ENCODE measurements at regions not wholly inside any gene's neighbourhood (a gene's known extent, or its start where the extent isn't known, plus 50 kb on each side); places are given as distances from the start of the nearest gene placed in this dataset.

DNA sequence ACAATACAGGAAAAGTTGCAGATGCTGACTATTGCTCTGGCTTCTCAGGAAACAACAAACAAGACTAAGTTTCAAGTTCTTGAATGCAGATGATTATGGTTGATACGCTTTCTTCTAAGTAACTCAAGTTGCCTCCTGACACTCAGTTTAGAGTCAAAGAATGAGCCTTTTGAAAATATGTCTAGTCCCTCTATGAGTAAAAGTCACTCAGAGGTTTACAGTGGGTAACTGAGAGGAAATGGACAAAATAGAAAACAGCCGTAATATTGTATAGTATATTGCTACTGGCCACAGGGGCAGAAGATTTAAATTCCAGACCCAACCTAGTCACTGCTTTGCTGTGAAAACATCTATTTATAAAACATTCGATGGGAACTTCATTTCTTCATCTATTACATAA, 280.0 kb upstream of the ID4 start:
- Histone ChIP-seq H3K27ac (ENCODE audit: low read length) (no peak overlapping the region), H3K36me3 (ENCODE audit: insufficient read depth, low read length) (no peaks in the 10 kb centered on the region), H3K9me2 (ENCODE audit: insufficient read depth, low read length) (no peaks in the 10 kb centered on the region), H3F3A (ENCODE audit: insufficient read depth, low read length, poor library complexity, severe bottlenecking) (no peaks in the 10 kb centered on the region), H3K79me2 (replicated peaks; ENCODE audit: insufficient read depth, low read length) (no peaks in the 10 kb centered on the region), H3K9ac (ENCODE audit: low read length) (no peak overlapping the region), H2AFZ (ENCODE audit: low read depth, low read length) (no peak overlapping the region), H3K27me3 (ENCODE audit: insufficient read depth, low read depth, low read length) (no peaks in the 10 kb centered on the region), H4K20me1 (ENCODE audit: insufficient read depth) (no peaks in the 10 kb centered on the region), H3K4me3 (ENCODE audit: low read length) (no peak overlapping the region), H3K4me2 (ENCODE audit: low read length) (no peak overlapping the region), H3K9me3 (ENCODE audit: low read length) (peaks cover 5% of the 10 kb centered on the region)
- no peak for TF ChIP-seq POLR2AphosphoS5 (IDR thresholded peaks at IDR 0.05)
- no peak for TF ChIP-seq EZH2 (IDR thresholded peaks at IDR 0.05; ENCODE audit: borderline replicate concordance, insufficient read depth, low read length, poor library complexity, severe bottlenecking)
- TF ChIP-seq SMC3 (conservative IDR thresholded peaks at IDR 0.05; ENCODE audit: poor library complexity) = no peak
- no peak for TF ChIP-seq CTCF (IDR thresholded peaks at IDR 0.05; ENCODE audit: poor library complexity, severe bottlenecking)
- TF ChIP-seq TAF1 (IDR thresholded peaks at IDR 0.05; ENCODE audit: low read depth) = no peak
- no peak for TF ChIP-seq MXI1 (conservative IDR thresholded peaks at IDR 0.05; ENCODE audit: poor library complexity, severe bottlenecking)
- no peak for TF ChIP-seq REST (IDR thresholded peaks at IDR 0.05; ENCODE audit: borderline replicate concordance)
- no peak for TF ChIP-seq RAD21 (conservative IDR thresholded peaks at IDR 0.05)
- no peak for TF ChIP-seq EP300 (conservative IDR thresholded peaks at IDR 0.05; ENCODE audit: poor library complexity, severe bottlenecking)

DNA sequence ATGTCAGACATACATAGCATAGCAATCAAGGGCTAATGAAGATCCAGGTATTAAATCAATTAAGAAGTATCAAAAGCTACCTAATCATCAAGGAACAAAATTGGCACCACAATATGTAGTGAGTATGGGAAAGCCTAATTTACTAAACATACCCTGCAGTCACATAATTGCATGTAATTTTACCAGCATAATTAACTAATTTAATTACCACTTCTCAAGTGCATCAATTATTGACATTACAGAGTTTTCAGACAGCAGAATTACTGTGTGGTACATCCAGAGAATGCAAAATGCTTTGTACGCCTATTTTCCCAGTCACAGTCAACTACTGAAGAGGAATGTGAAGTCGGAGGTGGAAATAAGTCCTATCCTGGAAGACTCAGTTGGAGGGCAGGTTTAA, 279.0 kb upstream of the ID4 start:
- TF ChIP-seq EZH2 (IDR thresholded peaks at IDR 0.05; ENCODE audit: borderline replicate concordance, insufficient read depth, low read length, poor library complexity, severe bottlenecking) (no peak), REST (IDR thresholded peaks at IDR 0.05; ENCODE audit: borderline replicate concordance) (no peak), EP300 (conservative IDR thresholded peaks at IDR 0.05; ENCODE audit: poor library complexity, severe bottlenecking) (no peak), TAF1 (IDR thresholded peaks at IDR 0.05; ENCODE audit: low read depth) (no peak), SMC3 (conservative IDR thresholded peaks at IDR 0.05; ENCODE audit: poor library complexity) (no peak), CTCF (IDR thresholded peaks at IDR 0.05; ENCODE audit: poor library complexity, severe bottlenecking) (no peak), RAD21 (conservative IDR thresholded peaks at IDR 0.05) (no peak), POLR2AphosphoS5 (IDR thresholded peaks at IDR 0.05) (no peak), MXI1 (conservative IDR thresholded peaks at IDR 0.05; ENCODE audit: poor library complexity, severe bottlenecking) (no peak)
- Histone ChIP-seq H3K9me2 (ENCODE audit: insufficient read depth, low read length) (no peaks in the 10 kb centered on the region), H3K4me3 (ENCODE audit: low read length) (no peak overlapping the region), H3K27me3 (ENCODE audit: insufficient read depth, low read depth, low read length) (no peaks in the 10 kb centered on the region), H2AFZ (ENCODE audit: low read depth, low read length) (no peak overlapping the region), H4K20me1 (ENCODE audit: insufficient read depth) (no peaks in the 10 kb centered on the region), H3K9me3 (ENCODE audit: low read length) (peaks cover 2% of the 10 kb centered on the region), H3K36me3 (ENCODE audit: insufficient read depth, low read length) (no peaks in the 10 kb centered on the region), H3K9ac (ENCODE audit: low read length) (no peak overlapping the region), H3K27ac (ENCODE audit: low read length) (no peak overlapping the region), H3K79me2 (replicated peaks; ENCODE audit: insufficient read depth, low read length) (no peaks in the 10 kb centered on the region), H3K4me2 (ENCODE audit: low read length) (no peak overlapping the region), H3F3A (ENCODE audit: insufficient read depth, low read length, poor library complexity, severe bottlenecking) (no peaks in the 10 kb centered on the region)
